ENCODE measurements at regions not wholly inside any gene's neighbourhood (a gene's known extent, or its start where the extent isn't known, plus 50 kb on each side); places are given as distances from the start of the nearest gene placed in this dataset.

DNA sequence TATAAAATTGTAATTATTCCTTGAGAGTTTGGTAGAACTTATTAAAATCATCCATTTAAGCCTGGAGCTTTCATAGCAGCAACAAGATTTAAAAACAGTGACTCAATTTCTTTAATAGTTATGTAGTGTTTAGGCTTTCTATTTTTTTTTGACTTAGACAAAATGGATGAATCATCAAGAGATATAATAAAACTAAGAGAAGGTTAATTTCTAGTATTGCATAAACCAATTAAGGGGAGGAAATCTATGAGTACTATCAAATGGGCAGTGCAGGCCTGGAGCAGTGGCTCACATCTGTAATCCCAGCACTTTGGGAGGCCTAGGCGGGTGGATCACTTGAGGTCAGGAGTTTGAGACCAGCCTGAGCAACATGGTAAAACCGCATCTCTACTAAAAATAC lies 416.3 kb upstream of the USP24 start:
- intact Hi-C loops (cut with DNase I; ENCODE audit: low total_unique reads), result no loop called here
- H3K4me3 ChIP-seq, result no peak overlapping the region
- H3K9me3 ChIP-seq, result peaks cover 0 to 7% (median 0%) of the 10 kb centered on the region in 8 donors
- 44 to 97% (median 93%) methylated on average over 2 of the region's 2 CpGs for WGBS, 5 donors
- H3K27me3 ChIP-seq (replicated peaks in 1 of 7), result peaks cover 0 to 6% (median 0%) of the 10 kb centered on the region in 7 donors
- H3K4me1 ChIP-seq, result peaks cover 0 to 6% (median 0%) of the 10 kb centered on the region in 6 donors
- no peak for DNase-seq
- H3K27ac ChIP-seq, result no peak overlapping the region
- no peaks in the 10 kb centered on the region for H3K36me3 ChIP-seq
- TF ChIP-seq, protein P1, sequence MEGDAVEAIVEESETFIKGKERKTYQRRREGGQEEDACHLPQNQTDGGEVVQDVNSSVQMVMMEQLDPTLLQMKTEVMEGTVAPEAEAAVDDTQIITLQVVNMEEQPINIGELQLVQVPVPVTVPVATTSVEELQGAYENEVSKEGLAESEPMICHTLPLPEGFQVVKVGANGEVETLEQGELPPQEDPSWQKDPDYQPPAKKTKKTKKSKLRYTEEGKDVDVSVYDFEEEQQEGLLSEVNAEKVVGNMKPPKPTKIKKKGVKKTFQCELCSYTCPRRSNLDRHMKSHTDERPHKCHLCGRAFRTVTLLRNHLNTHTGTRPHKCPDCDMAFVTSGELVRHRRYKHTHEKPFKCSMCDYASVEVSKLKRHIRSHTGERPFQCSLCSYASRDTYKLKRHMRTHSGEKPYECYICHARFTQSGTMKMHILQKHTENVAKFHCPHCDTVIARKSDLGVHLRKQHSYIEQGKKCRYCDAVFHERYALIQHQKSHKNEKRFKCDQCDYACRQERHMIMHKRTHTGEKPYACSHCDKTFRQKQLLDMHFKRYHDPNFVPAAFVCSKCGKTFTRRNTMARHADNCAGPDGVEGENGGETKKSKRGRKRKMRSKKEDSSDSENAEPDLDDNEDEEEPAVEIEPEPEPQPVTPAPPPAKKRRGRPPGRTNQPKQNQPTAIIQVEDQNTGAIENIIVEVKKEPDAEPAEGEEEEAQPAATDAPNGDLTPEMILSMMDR (IDR thresholded peaks at IDR 0.05 in 8 of 11, conservative IDR thresholded peaks at IDR 0.05 in 3 of 11), result no peak
- TF ChIP-seq POLR2A (IDR thresholded peaks at IDR 0.05), result no peak
- TF ChIP-seq POLR2AphosphoS5 (IDR thresholded peaks at IDR 0.05), result no peak

- H3K36me3 ChIP-seq, result no peaks in the 10 kb centered on the region
- intact Hi-C loops (cut with DNase I; ENCODE audit: low total_unique reads), result no loop called here
- 29 to 89% (median 65%) methylated on average over 1 of the region's 1 CpG for WGBS, 5 donors
- TF ChIP-seq POLR2AphosphoS5 (IDR thresholded peaks at IDR 0.05), result no peak
- no peak overlapping the region for H3K27ac ChIP-seq
- H3K9me3 ChIP-seq, result peaks cover 0 to 13% (median 4%) of the 10 kb centered on the region in 8 donors
- H3K4me3 ChIP-seq, result no peak overlapping the region
- H3K4me1 ChIP-seq, result no peaks in the 10 kb centered on the region
- no peak for DNase-seq
- no peaks in the 10 kb centered on the region for H3K27me3 ChIP-seq (replicated peaks in 1 of 7)
Measured at GRCh38 chr1:55626326-55626725, 411.2 kb upstream of the USP24 start.

- Histone ChIP-seq H3K27ac (no peak overlapping the region), H3K4me3 (no peak overlapping the region), H3K36me3 (no peaks in the 10 kb centered on the region), H3K4me1 (no peaks in the 10 kb centered on the region), H3K27me3 (replicated peaks in 1 of 7) (no peaks in the 10 kb centered on the region), H3K9me3 (peaks cover 0 to 10% (median 0%) of the 10 kb centered on the region in 8 donors)
- intact Hi-C loops (cut with DNase I; ENCODE audit: low total_unique reads), result no loop called here
- TF ChIP-seq POLR2A (IDR thresholded peaks at IDR 0.05) (no peak), POLR2AphosphoS5 (IDR thresholded peaks at IDR 0.05) (no peak)
- TF ChIP-seq, protein P1 (IDR thresholded peaks at IDR 0.05 in 8 of 11, conservative IDR thresholded peaks at IDR 0.05 in 3 of 11), result no peak
- DNase-seq, result no peak
- 54 to 87% (median 83%) methylated on average over 3 of the region's 3 CpGs for WGBS, 5 donors
Measured at GRCh38 chr1:55624766-55625165, 409.6 kb upstream of the USP24 start.

DNA sequence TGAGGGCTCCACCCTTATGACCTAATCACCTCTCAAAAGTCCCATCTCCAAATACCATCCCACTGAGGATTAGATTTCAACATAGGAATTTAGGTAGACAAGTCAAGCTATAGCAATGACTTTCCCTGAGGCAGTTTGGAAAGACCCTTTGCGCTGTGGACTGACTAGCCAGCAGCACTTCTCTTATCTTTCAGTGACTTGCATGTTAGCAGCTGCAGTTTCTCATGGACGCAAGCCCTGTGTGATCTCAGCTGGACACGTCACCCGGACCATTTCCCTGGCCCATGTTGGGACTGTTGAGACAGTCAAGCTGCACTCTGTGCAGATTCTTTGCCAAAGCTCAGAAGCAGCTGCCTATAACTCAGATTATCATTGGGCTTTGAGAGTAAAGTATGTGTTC lies 408.1 kb upstream of the USP24 start:
- Histone ChIP-seq H3K27me3 (replicated peaks in 1 of 7) (no peaks in the 10 kb centered on the region), H3K9me3 (peaks cover 0 to 10% (median 0%) of the 10 kb centered on the region in 8 donors), H3K36me3 (no peaks in the 10 kb centered on the region), H3K4me1 (no peaks in the 10 kb centered on the region), H3K27ac (no peak overlapping the region), H3K4me3 (no peak overlapping the region)
- 65 to 92% (median 87%) methylated on average over 4 of the region's 4 CpGs for WGBS, 5 donors
- TF ChIP-seq POLR2AphosphoS5 (IDR thresholded peaks at IDR 0.05), result no peak
- TF ChIP-seq, protein P1 (IDR thresholded peaks at IDR 0.05 in 8 of 11, conservative IDR thresholded peaks at IDR 0.05 in 3 of 11), result no peak
- TF ChIP-seq POLR2A (IDR thresholded peaks at IDR 0.05), result no peak
- intact Hi-C loops (cut with DNase I; ENCODE audit: low total_unique reads), result no loop called here
- no peak for DNase-seq

GRCh38 chr1:55622074-55622473 lies 406.9 kb upstream of the USP24 start:
- Histone ChIP-seq H3K27me3 (replicated peaks in 1 of 7) (no peaks in the 10 kb centered on the region), H3K4me1 (no peaks in the 10 kb centered on the region), H3K9me3 (peaks cover 0 to 10% (median 0%) of the 10 kb centered on the region in 8 donors), H3K4me3 (no peak overlapping the region), H3K36me3 (no peaks in the 10 kb centered on the region), H3K27ac (no peak overlapping the region)
- no peak for DNase-seq
- WGBS, 5 donors, result 72 to 96% (median 88%) methylated on average over 1 of the region's 1 CpG
- TF ChIP-seq POLR2A (IDR thresholded peaks at IDR 0.05) (no peak), POLR2AphosphoS5 (IDR thresholded peaks at IDR 0.05) (no peak)
- TF ChIP-seq, protein P1 (IDR thresholded peaks at IDR 0.05 in 8 of 11, conservative IDR thresholded peaks at IDR 0.05 in 3 of 11), result no peak
- intact Hi-C loops (cut with DNase I; ENCODE audit: low total_unique reads), result no loop called here
